ENCODE measurements at regions not wholly inside any gene's neighbourhood (a gene's known extent, or its start where the extent isn't known, plus 50 kb on each side); places are given as distances from the start of the nearest gene placed in this dataset.

- no peak for DNase-seq (ENCODE audit: low read depth)
Observed at GRCh38 chr6:4560221-4561077, 215.8 kb upstream of the CDYL start.

GRCh38 chr6:4559281-4559875 lies 216.8 kb upstream of the CDYL start:
- DNase-seq (ENCODE audit: low read depth), result no peak

- DNase-seq (ENCODE audit: low read depth), result no peak
Observed at GRCh38 chr6:4554645-4555044, 221.6 kb upstream of the CDYL start.

- no peak for DNase-seq (ENCODE audit: low read depth)
Observed at GRCh38 chr6:4553387-4553786, 222.8 kb upstream of the CDYL start.

- DNase-seq (ENCODE audit: low read depth), result no peak
Observed at GRCh38 chr6:4550227-4550597, 226.0 kb upstream of the CDYL start.

GRCh38 chr6:4549556-4550226 lies 226.5 kb upstream of the CDYL start:
- DNase-seq (ENCODE audit: low read depth), result no peak

GRCh38 chr6:4545893-4546292 lies 230.3 kb upstream of the CDYL start:
- no peak for DNase-seq (ENCODE audit: low read depth)

- DNase-seq (ENCODE audit: low read depth), result no peak
Observed at GRCh38 chr6:4543596-4543995, 232.6 kb upstream of the CDYL start.

- DNase-seq (ENCODE audit: low read depth), result no peak
Observed at GRCh38 chr6:4533576-4533975, 242.6 kb upstream of the CDYL start.

GRCh38 chr6:4531406-4531805 lies 244.8 kb upstream of the CDYL start:
- no peak for DNase-seq (ENCODE audit: low read depth)

GRCh38 chr6:4522453-4522852 lies 253.8 kb upstream of the CDYL start:
- no peak for DNase-seq (ENCODE audit: low read depth)

GRCh38 chr6:4521070-4521469 lies 255.1 kb upstream of the CDYL start:
- DNase-seq (ENCODE audit: low read depth), result no peak

- no peak for DNase-seq (ENCODE audit: low read depth)
Observed at GRCh38 chr6:4518506-4518905, 257.7 kb upstream of the CDYL start.

- no peak for DNase-seq (ENCODE audit: low read depth)
Observed at GRCh38 chr6:4516206-4516605, 260.0 kb upstream of the CDYL start.

- DNase-seq (ENCODE audit: low read depth), result no peak
Observed at GRCh38 chr6:4513561-4513960, 262.6 kb upstream of the CDYL start.

- DNase-seq (ENCODE audit: low read depth), result no peak
Observed at GRCh38 chr6:4512051-4512471, 264.1 kb upstream of the CDYL start.

GRCh38 chr6:4511641-4512020 lies 264.6 kb upstream of the CDYL start:
- DNase-seq (ENCODE audit: low read depth), result no peak

GRCh38 chr6:4510906-4511640 lies 265.1 kb upstream of the CDYL start:
- DNase-seq (ENCODE audit: low read depth), result no peak

- no peak for DNase-seq (ENCODE audit: low read depth)
Observed at GRCh38 chr6:4510317-4510716, 265.9 kb upstream of the CDYL start.

- DNase-seq (ENCODE audit: low read depth), result no peak
Observed at GRCh38 chr6:4509506-4509905, 266.7 kb upstream of the CDYL start.

GRCh38 chr6:4506792-4507191 lies 269.4 kb upstream of the CDYL start:
- no peak for DNase-seq (ENCODE audit: low read depth)

- DNase-seq (ENCODE audit: low read depth), result no peak
Observed at GRCh38 chr6:4506223-4506622, 270.0 kb upstream of the CDYL start.

- DNase-seq (ENCODE audit: low read depth), result no peak
Observed at GRCh38 chr6:4504700-4505099, 271.5 kb upstream of the CDYL start.

All from stimulated activated CD8-positive, alpha-beta memory T cell treated with anti-CD3 and anti-CD28 coated beads, Interleukin-12 subunit alpha, Interleukin-12 subunit beta, amount 100 ng/mL, for 1 hour (primary cell).